WTC11 (cell line): ENCODE measurements at regions not wholly inside any gene's neighbourhood (a gene's known extent, or its start where the extent isn't known, plus 50 kb on each side); places are given as distances from the start of the nearest gene placed in this dataset.

Experiments
- ATAC-seq: fragments of 200-7000 bp; cut with Tn5 transposase; 2 replicates; pipeline ENCODE4 v1.10.0; 2021; ENCODE audit warnings: mild to moderate bottlenecking, moderate library complexity
- CTCF ChIA-PET: fragments of 300-600 bp; sonication (Branson Sonifier 250); formaldehyde crosslinking; loops from one replicate; lab custom pipeline; 2021; ENCODE audit warnings: antibody characterized with exemption; lab: Charles Lee
- POLR2A ChIA-PET: fragments of 350-600 bp; sonication (Branson Sonifier 250); formaldehyde crosslinking; loops from one replicate; lab custom pipeline; 2021; ENCODE audit warnings: antibody characterized with exemption; lab: Charles Lee
- DNase-seq: peaks from one replicate; pipeline ENCODE4 v3.0.0; 2021; ENCODE audit warnings: low spot score
- H3K27ac Mint-ChIP-seq: 2 replicates; pipeline ENCODE4 v1.8.0; 2021; ENCODE audit warnings: mixed read lengths
- H3K27me3 Mint-ChIP-seq: 2 replicates; pipeline ENCODE4 v1.8.0; 2021; ENCODE audit warnings: low read depth, mild to moderate bottlenecking, moderate library complexity, mixed read lengths
- H3K36me3 Mint-ChIP-seq: 2 replicates; pipeline ENCODE4 v1.8.0; 2021; ENCODE audit warnings: mixed read lengths
- H3K4me1 Mint-ChIP-seq: 2 replicates; pipeline ENCODE4 v1.8.0; 2022; ENCODE audit warnings: mixed read lengths
- H3K4me3 Mint-ChIP-seq: 2 replicates; pipeline ENCODE4 v1.8.0; 2021; ENCODE audit warnings: mild to moderate bottlenecking, moderate library complexity, mixed read lengths
- H3K9me3 Mint-ChIP-seq: 2 replicates; pipeline ENCODE4 v1.8.0; 2021; ENCODE audit warnings: mixed read lengths
- ATF6 ChIP-seq: sonication (generic); formaldehyde crosslinking; IDR thresholded peaks from 2 replicates; pipeline ENCODE4 v1.8.1; 2023; ENCODE audit warnings: mild to moderate bottlenecking, missing genetic modification reagents
- ELF4 ChIP-seq: sonication (generic); formaldehyde crosslinking; IDR thresholded peaks from 2 replicates; pipeline ENCODE4 v1.8.1; 2022; ENCODE audit warnings: low read depth, mild to moderate bottlenecking, moderate library complexity, missing genetic modification reagents
- FOXJ3 ChIP-seq: sonication (generic); formaldehyde crosslinking; IDR thresholded peaks from 2 replicates; pipeline ENCODE4 v1.9.0; 2021; ENCODE audit warnings: missing genetic modification reagents, mild to moderate bottlenecking, borderline replicate concordance
- FOXP1 ChIP-seq: sonication (generic); formaldehyde crosslinking; IDR thresholded peaks from 2 replicates; pipeline ENCODE4 v1.8.0; 2022; ENCODE audit warnings: missing genetic modification reagents, mild to moderate bottlenecking, moderate library complexity, borderline replicate concordance
- HMGXB4 ChIP-seq: sonication (generic); formaldehyde crosslinking; IDR thresholded peaks from 2 replicates; pipeline ENCODE4 v1.8.1; 2023; ENCODE audit warnings: mild to moderate bottlenecking, moderate library complexity, missing genetic modification reagents
- MXD4 ChIP-seq: fragments of 250-450 bp; sonication (Bioruptor Pico); IDR thresholded peaks from 2 replicates; pipeline ENCODE4 v1.8.0; 2021; ENCODE audit warnings: mild to moderate bottlenecking, moderate library complexity, borderline replicate concordance
- NFYB ChIP-seq: sonication (generic); formaldehyde crosslinking; conservative IDR thresholded peaks from 2 replicates; pipeline ENCODE4 v1.8.0; 2022; ENCODE audit warnings: low read depth, missing genetic modification reagents
- OVOL2 ChIP-seq: fragments of 250-450 bp; sonication (Bioruptor Pico); IDR thresholded peaks from 2 replicates; pipeline ENCODE4 v1.9.0; 2021; ENCODE audit warnings: mild to moderate bottlenecking, borderline replicate concordance
- PRRX2 ChIP-seq: fragments of 250-450 bp; sonication (Bioruptor Pico); IDR thresholded peaks from 2 replicates; pipeline ENCODE4 v1.8.0; 2021; ENCODE audit warnings: mild to moderate bottlenecking
- SOX15 ChIP-seq: fragments of 250-450 bp; sonication (Bioruptor Pico); IDR thresholded peaks from 2 replicates; pipeline ENCODE4 v1.9.0; 2021; ENCODE audit warnings: mild to moderate bottlenecking
- ZNF138 ChIP-seq: sonication (generic); formaldehyde crosslinking; conservative IDR thresholded peaks from 2 replicates; pipeline ENCODE4 v1.8.1; 2022; ENCODE audit warnings: mild to moderate bottlenecking, moderate library complexity, missing genetic modification reagents
- ZNF232 ChIP-seq: sonication (generic); formaldehyde crosslinking; IDR thresholded peaks from 2 replicates; pipeline ENCODE4 v1.8.0; 2022; ENCODE audit warnings: mild to moderate bottlenecking, missing genetic modification reagents
- ZNF281 ChIP-seq: sonication (generic); formaldehyde crosslinking; IDR thresholded peaks from 2 replicates; pipeline ENCODE4 v1.8.0; 2023; ENCODE audit warnings: mild to moderate bottlenecking, missing genetic modification reagents
- ZNF416 ChIP-seq: fragments of 250-450 bp; sonication (Bioruptor Pico); IDR thresholded peaks from 2 replicates; pipeline ENCODE4 v1.9.0; 2021; ENCODE audit warnings: mild to moderate bottlenecking, inconsistent platforms
- TF ChIP-seq, protein P1 (sequence below): fragments of 250-450 bp; sonication (Bioruptor Pico); IDR thresholded peaks from 2 replicates; pipeline ENCODE4 v1.9.0; 2021; ENCODE audit warnings: mild to moderate bottlenecking
- TF ChIP-seq, protein P2 (sequence below): fragments of 250-450 bp; sonication (Bioruptor Pico); IDR thresholded peaks from 2 replicates; pipeline ENCODE4 v1.8.0; 2021; ENCODE audit warnings: mild to moderate bottlenecking

- TF ChIP-seq, protein P1, sequence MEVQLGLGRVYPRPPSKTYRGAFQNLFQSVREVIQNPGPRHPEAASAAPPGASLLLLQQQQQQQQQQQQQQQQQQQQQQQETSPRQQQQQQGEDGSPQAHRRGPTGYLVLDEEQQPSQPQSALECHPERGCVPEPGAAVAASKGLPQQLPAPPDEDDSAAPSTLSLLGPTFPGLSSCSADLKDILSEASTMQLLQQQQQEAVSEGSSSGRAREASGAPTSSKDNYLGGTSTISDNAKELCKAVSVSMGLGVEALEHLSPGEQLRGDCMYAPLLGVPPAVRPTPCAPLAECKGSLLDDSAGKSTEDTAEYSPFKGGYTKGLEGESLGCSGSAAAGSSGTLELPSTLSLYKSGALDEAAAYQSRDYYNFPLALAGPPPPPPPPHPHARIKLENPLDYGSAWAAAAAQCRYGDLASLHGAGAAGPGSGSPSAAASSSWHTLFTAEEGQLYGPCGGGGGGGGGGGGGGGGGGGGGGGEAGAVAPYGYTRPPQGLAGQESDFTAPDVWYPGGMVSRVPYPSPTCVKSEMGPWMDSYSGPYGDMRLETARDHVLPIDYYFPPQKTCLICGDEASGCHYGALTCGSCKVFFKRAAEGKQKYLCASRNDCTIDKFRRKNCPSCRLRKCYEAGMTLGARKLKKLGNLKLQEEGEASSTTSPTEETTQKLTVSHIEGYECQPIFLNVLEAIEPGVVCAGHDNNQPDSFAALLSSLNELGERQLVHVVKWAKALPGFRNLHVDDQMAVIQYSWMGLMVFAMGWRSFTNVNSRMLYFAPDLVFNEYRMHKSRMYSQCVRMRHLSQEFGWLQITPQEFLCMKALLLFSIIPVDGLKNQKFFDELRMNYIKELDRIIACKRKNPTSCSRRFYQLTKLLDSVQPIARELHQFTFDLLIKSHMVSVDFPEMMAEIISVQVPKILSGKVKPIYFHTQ (CRISPR knock-in tag): no peak
- TF ChIP-seq ZNF416 (CRISPR knock-in tag): no peak
- no peak for TF ChIP-seq ELF4 (CRISPR knock-in tag)
- no peak for TF ChIP-seq FOXP1 (CRISPR knock-in tag)
- no peak for TF ChIP-seq ATF6 (CRISPR knock-in tag)
- no peak for TF ChIP-seq NFYB (CRISPR knock-in tag)
- TF ChIP-seq, protein P2, sequence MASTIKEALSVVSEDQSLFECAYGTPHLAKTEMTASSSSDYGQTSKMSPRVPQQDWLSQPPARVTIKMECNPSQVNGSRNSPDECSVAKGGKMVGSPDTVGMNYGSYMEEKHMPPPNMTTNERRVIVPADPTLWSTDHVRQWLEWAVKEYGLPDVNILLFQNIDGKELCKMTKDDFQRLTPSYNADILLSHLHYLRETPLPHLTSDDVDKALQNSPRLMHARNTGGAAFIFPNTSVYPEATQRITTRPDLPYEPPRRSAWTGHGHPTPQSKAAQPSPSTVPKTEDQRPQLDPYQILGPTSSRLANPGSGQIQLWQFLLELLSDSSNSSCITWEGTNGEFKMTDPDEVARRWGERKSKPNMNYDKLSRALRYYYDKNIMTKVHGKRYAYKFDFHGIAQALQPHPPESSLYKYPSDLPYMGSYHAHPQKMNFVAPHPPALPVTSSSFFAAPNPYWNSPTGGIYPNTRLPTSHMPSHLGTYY (CRISPR knock-in tag): no peak
Observed at GRCh38 chr14:25911831-25912230, 686.0 kb downstream of the NOVA1 start (continued).

DNA sequence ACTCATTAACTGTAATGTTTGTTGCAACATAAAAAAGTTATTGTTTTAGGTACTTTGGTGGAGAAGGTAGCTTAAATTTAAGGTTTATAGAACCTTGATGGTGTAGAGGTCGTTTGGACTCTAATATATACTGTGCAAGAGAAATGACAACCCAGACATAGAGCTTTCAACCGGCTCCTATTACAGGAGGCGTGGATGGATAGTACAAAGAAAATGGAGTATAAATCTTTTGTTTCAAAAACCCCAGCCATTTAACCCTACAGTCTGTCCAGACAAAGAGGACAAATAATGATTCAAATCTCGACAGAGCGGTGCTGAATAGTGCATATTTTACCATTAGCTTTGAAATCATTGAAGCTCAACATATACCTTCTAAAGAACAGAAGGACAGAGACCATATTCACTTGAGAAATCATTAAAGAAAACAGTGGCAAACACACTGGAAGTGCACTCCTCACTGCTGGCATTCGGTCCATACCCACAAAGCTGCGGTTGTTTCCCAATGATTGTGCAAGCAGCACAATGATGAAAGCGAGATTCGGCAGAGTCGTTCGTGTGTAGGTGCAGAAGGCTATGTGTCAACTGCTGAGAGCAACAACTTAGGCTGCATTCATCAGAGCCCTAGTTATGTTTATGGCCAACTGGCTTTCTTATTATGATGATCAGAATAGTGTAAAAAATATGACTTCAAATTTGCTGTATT, 688.6 kb downstream of the NOVA1 start:
- Mint-ChIP-seq H3K4me1 (no peaks in the 10 kb centered on the region), H3K27me3 (no peaks in the 10 kb centered on the region), H3K27ac (no peak overlapping the region), H3K36me3 (no peaks in the 10 kb centered on the region), H3K9me3 (no peaks in the 10 kb centered on the region), H3K4me3 (no peak overlapping the region)
- ATAC-seq (no peak), DNase-seq (no peak)
- POLR2A ChIA-PET: no interaction called here
- CTCF ChIA-PET: no interaction called here
- TF ChIP-seq MXD4 (no peak), FOXJ3 (CRISPR knock-in tag) (no peak), ZNF138 (CRISPR knock-in tag) (no peak), HMGXB4 (CRISPR knock-in tag) (no peak), ZNF281 (CRISPR knock-in tag) (no peak), ZNF232 (no peak), PRRX2 (no peak), SOX15 (CRISPR knock-in tag) (no peak), OVOL2 (CRISPR knock-in tag) (no peak)
